ENCODE measurements at regions not wholly inside any gene's neighbourhood (a gene's known extent, or its start where the extent isn't known, plus 50 kb on each side); places are given as distances from the start of the nearest gene placed in this dataset.

GRCh38 chr2:133906926-133907325 is 338.7 kb upstream of the NCKAP5 start:
- TF ChIP-seq CTCF (IDR thresholded peaks at IDR 0.05) (no peak), POLR2A (IDR thresholded peaks at IDR 0.05) (no peak)
